Heart right ventricle (tissue), 16 donors: ENCODE measurements at regions not wholly inside any gene's neighbourhood (a gene's known extent, or its start where the extent isn't known, plus 50 kb on each side); places are given as distances from the start of the nearest gene placed in this dataset.

Experiments
- ATAC-seq, 8 donors: fragments of 200-7000 bp; cut with Tn5 transposase; one replicate each; pipeline ENCODE4 v1.9.1; 2020; ENCODE audit warnings: mild to moderate bottlenecking in 8 of 8, moderate library complexity in 8 of 8, moderate number of reproducible peaks in 1 of 8
- DNase-seq, 2 donors: peaks; one replicate each; pipeline ENCODE4 v3.0.0-alpha.2; 2020
- H3K27ac ChIP-seq, 10 donors: fragments of 200-600 bp; sonication (generic) in 2 of 10; one replicate each; pipeline versions ENCODE4 v1.5.0 to v1.8.0; 2020 to 2022; ENCODE audit warnings: mild to moderate bottlenecking in 3 of 10
- H3K27me3 ChIP-seq, 7 donors: fragments of 200-600 bp; one replicate each; pipeline ENCODE4 v1.8.0; 2021 to 2022; ENCODE audit warnings: mild to moderate bottlenecking in 2 of 7
- H3K36me3 ChIP-seq, 9 donors: fragments of 200-600 bp; sonication (generic) in 1 of 9; one replicate each; pipeline versions ENCODE4 v1.5.0 to v1.8.0; 2020 to 2022; ENCODE audit warnings: mild to moderate bottlenecking in 2 of 9
- H3K4me1 ChIP-seq, 9 donors: fragments of 200-600 bp; sonication (generic) in 1 of 9; one replicate each; pipeline versions ENCODE4 v1.5.0 to v1.8.0; 2020 to 2022; ENCODE audit warnings: mild to moderate bottlenecking in 4 of 9
- H3K4me3 ChIP-seq, 10 donors: fragments of 200-600 bp; sonication (generic) in 2 of 10; one replicate each; pipeline versions ENCODE4 v1.5.0 to v1.8.0; 2020 to 2022; ENCODE audit warnings: mild to moderate bottlenecking in 7 of 10, moderate library complexity in 2 of 10
- H3K9me3 ChIP-seq, 11 donors: fragments of 200-600 bp in 10 of 11; sonication (generic) in 2 of 11; one replicate each; pipeline versions ENCODE4 v1.5.0 to v1.8.0; 2013 to 2022; ENCODE audit warnings: mild to moderate bottlenecking in 2 of 11, control low read depth in 1 of 11, moderate library complexity in 1 of 11
- WGBS, 2 donors: extraction: QIAGEN DNeasy Blood & Tissue Kit; methylation state at CpG; one replicate each; pipeline ENCODE4 v1.1.7; 2013; ENCODE audit warnings: inconsistent platforms in 1 of 2; 5-methylcytosine and 5-hydroxymethylcytosine counted together
- intact Hi-C, 10 donors: fragments of 100-400 bp; cut with DNase I; formaldehyde crosslinking; loops; one replicate each; pipeline versions ENCODE4 v1.11.1 to v1.14.2; 2022
- TF ChIP-seq, protein P1 (sequence below), 9 donors: fragments of 200-600 bp; sonication (generic) in 2 of 9; IDR thresholded peaks; one replicate each; pipeline versions ENCODE4 v1.5.0 to v1.8.0; 2021 to 2022; ENCODE audit warnings: antibody characterized with exemption in 9 of 9, mild to moderate bottlenecking in 5 of 9, moderate library complexity in 1 of 9
- donor health status: Arrhythmogenic right ventricular cardiomyopathy.
- donor health status: ischemic (EF 13 %, LVEDD 7.1; RV severe dilation, severe dysfunction).
- donor health status: healthy with polysubstance abuse.
- donor health status: DM: no; HTN: yes; CAD: no.
- donor health status: DM: no; HTN: no; CAD: no.
- donor health status: ischemic (EF 25% LVEDD 6.9; RV normal size, moderate dysfunction).
- donor health status: ischemic (EF 25% LVEDD 5.7; RV mildly dilated, moderate dysfunction).
- donor health status: healthy.
- donor health status: DM: yes; HTN: yes; CAD: no.
- donor health status: Ischemic cardiomyopathy.
- donor health status: ischemic (EF 35%, LVEDD 5.7; RV mildly dilated, moderate dysfunction).
- donor health status: nonischemic (EF 11% LVEDD 7.7; RV severe dilation, severe dysfunction).
- donor health status: DM: yes; HTN: yes; CAD: no.
- donor health status: PGD.
- donor health status: ischemic (EF 29% LVEDD 5.4; RV normal size, mild dysfunction).
- donor health status: nonischemic (EF 23%, LVEDD 6.1; RV moderate dilation, normal function).

DNA sequence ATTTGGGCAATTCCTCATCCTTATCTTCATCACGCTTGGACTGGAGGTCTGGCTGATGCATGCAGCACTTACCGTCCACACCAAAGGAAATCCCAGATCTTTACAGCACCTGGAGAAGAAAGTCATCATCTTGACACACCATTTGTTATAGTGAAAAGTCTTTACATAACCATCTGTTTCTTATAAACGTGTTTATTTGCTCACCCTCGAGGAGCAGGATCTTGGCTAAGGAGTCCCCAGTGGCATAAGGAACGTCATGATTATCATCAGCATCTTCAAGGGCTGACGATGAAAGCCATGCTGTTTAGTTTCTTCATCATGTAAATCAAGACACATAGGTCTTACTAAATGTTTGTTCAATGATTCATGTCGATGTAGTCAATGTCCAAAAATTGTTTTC is 248.8 kb upstream of the ELAC2 start:
- H3K9me3 ChIP-seq, result no peaks in the 10 kb centered on the region
- ATAC-seq (no peak), DNase-seq (no peak)
- TF ChIP-seq, protein P1, sequence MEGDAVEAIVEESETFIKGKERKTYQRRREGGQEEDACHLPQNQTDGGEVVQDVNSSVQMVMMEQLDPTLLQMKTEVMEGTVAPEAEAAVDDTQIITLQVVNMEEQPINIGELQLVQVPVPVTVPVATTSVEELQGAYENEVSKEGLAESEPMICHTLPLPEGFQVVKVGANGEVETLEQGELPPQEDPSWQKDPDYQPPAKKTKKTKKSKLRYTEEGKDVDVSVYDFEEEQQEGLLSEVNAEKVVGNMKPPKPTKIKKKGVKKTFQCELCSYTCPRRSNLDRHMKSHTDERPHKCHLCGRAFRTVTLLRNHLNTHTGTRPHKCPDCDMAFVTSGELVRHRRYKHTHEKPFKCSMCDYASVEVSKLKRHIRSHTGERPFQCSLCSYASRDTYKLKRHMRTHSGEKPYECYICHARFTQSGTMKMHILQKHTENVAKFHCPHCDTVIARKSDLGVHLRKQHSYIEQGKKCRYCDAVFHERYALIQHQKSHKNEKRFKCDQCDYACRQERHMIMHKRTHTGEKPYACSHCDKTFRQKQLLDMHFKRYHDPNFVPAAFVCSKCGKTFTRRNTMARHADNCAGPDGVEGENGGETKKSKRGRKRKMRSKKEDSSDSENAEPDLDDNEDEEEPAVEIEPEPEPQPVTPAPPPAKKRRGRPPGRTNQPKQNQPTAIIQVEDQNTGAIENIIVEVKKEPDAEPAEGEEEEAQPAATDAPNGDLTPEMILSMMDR (IDR thresholded peaks at IDR 0.05), result no peak
- H3K4me1 ChIP-seq, result no peaks in the 10 kb centered on the region
- intact Hi-C loops, result no loop called here
- H3K27ac ChIP-seq, result no peak overlapping the region
- H3K4me3 ChIP-seq, result no peak overlapping the region
- 44 to 52% methylated on average over 7 of the region's 7 CpGs for WGBS, 2 donors
- H3K27me3 ChIP-seq, result peaks cover 0 to 16% (median 0%) of the 10 kb centered on the region in 7 donors
- H3K36me3 ChIP-seq, result no peaks in the 10 kb centered on the region

DNA sequence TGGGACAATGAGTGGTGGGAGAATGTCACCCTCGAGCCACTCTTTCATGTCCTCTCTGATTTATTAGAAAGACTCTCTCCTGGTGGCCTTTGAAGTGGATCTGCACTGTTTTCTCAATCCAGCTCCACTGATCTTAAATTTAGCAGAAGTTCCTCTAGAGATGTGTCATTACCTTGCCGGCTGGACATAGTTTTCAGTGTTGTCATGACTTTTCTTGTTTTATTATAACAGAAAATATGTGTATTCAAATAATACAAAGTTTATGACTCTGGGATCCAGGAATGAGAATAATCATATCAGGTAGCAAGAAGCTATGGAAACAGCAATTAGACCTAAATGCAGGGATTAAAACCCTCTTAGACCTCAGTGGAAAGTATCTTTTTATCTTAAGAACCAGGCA is 247.5 kb upstream of the ELAC2 start:
- Histone ChIP-seq H3K9me3 (no peaks in the 10 kb centered on the region), H3K27me3 (peaks cover 0 to 16% (median 0%) of the 10 kb centered on the region in 7 donors), H3K27ac (no peak overlapping the region), H3K4me1 (no peaks in the 10 kb centered on the region), H3K4me3 (no peak overlapping the region), H3K36me3 (no peaks in the 10 kb centered on the region)
- ATAC-seq (no peak), DNase-seq (no peak)
- intact Hi-C loops, result no loop called here
- 74 to 80% methylated on average over 2 of the region's 2 CpGs for WGBS, 2 donors
- TF ChIP-seq, protein P1 (IDR thresholded peaks at IDR 0.05), result no peak

DNA sequence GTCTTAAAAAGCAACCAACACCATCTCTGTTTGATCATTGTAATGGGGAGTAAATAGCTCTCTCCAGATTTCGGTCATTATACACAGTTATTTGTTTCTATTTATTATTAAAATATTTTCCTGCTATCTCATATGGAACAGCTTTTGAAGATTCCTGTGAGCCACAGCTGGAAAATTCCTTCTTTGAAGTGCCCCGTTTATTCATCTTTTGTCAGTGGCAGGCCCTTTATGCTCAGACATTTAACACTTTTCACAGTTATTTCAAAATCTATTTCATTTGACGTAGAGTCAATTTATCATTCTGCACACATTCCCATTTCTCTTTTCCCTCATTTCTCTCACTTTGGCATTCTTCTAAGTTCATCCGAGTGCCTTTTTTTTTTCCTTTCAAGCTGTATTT is 245.9 kb upstream of the ELAC2 start:
- no peak for DNase-seq
- H3K9me3 ChIP-seq, result no peaks in the 10 kb centered on the region
- peaks cover 0 to 13% (median 0%) of the 10 kb centered on the region in 7 donors for H3K27me3 ChIP-seq
- no peaks in the 10 kb centered on the region for H3K36me3 ChIP-seq
- no peak overlapping the region for H3K27ac ChIP-seq
- TF ChIP-seq, protein P1 (IDR thresholded peaks at IDR 0.05), result no peak
- WGBS, 2 donors, result 78 to 85% methylated on average over 4 of the region's 4 CpGs
- intact Hi-C loops, result no loop called here
- no peak for ATAC-seq
- H3K4me1 ChIP-seq, result no peaks in the 10 kb centered on the region
- no peak overlapping the region for H3K4me3 ChIP-seq

DNA sequence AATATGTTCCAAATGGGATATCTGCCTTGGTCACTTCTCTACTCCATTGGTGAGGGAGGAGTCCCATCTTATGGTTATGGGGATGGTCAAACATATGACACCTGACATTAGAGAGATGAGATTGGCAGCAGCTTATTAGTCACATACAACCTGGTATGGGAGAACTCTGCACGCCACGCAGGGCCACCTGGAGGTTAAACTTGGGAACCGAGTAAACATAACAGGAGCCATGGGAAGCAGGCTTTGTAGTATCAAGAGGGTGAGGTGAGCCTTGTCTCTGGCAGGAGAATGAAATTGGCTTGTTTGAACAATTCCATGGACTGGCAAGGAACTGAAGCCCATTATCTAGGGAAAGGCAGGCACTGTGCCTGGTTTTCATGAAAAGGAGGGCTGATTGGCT is 238.7 kb upstream of the ELAC2 start:
- Histone ChIP-seq H3K4me1 (no peaks in the 10 kb centered on the region), H3K9me3 (peaks cover 0 to under 1% (median 0%) of the 10 kb centered on the region in 11 donors), H3K27ac (no peak overlapping the region), H3K4me3 (no peak overlapping the region), H3K36me3 (no peaks in the 10 kb centered on the region), H3K27me3 (no peaks in the 10 kb centered on the region)
- ATAC-seq (no peak), DNase-seq (no peak)
- intact Hi-C loops, result no loop called here
- 75 to 78% methylated on average over 3 of the region's 3 CpGs for WGBS, 2 donors
- TF ChIP-seq, protein P1 (IDR thresholded peaks at IDR 0.05), result no peak
